Bronchial epithelial cell (primary cell): ENCODE measurements at regions not wholly inside any gene's neighbourhood (a gene's known extent, or its start where the extent isn't known, plus 50 kb on each side); places are given as distances from the start of the nearest gene placed in this dataset.

Source experiments
- DNase-seq: peaks from one replicate; pipeline ENCODE4 v3.0.0-alpha.2; 2010; ENCODE audit warnings: low read depth
- FAIRE-seq: peaks from 2 replicates; lab custom pipeline; 2011; peaks lifted over from hg19 to GRCh38; lab: Jason Lieb, UNC
- H3K27me3 ChIP-seq: 2 replicates; pipeline ENCODE4 v1.5.1; 2011; ENCODE audit warnings: low read length; ENCODE audit not compliant: control insufficient read depth, insufficient read depth
- H3K36me3 ChIP-seq: 2 replicates; pipeline ENCODE4 v1.5.1; 2011; ENCODE audit warnings: low read length; ENCODE audit not compliant: control insufficient read depth, insufficient read depth
- H3K4me3 ChIP-seq: 2 replicates; pipeline ENCODE4 v1.5.1; 2011; ENCODE audit warnings: mild to moderate bottlenecking, low read depth, low read length, control low read depth
- TF ChIP-seq, protein P1 (sequence below): IDR thresholded peaks from 2 replicates; pipeline ENCODE4 v1.5.1; 2011; ENCODE audit warnings: mild to moderate bottlenecking, moderate library complexity, low read length, control low read depth, inconsistent platforms; ENCODE audit not compliant: insufficient read depth, severe bottlenecking

DNA sequence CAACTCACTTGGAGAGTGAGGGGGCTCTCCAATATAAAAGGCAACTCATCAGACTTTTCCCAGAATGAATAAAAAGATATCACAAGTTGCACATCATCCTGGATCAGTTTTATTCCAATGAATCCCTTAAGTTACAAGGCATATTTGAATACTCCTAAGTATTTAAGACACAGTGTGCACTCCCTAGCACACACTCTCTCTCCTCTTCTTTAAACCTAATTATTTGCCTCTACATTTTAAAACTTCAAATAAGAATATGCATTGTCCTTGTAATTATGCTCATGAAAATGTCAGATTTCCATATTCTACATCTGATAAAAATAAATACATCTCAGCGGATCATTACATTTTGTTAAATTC, 273.6 kb downstream of the ADGB start:
- DNase-seq, result no peak
- Histone ChIP-seq H3K27me3 (no peaks in the 10 kb centered on the region), H3K36me3 (no peaks in the 10 kb centered on the region), H3K4me3 (no peak overlapping the region)
- FAIRE-seq, result no peak
- TF ChIP-seq, protein P1, sequence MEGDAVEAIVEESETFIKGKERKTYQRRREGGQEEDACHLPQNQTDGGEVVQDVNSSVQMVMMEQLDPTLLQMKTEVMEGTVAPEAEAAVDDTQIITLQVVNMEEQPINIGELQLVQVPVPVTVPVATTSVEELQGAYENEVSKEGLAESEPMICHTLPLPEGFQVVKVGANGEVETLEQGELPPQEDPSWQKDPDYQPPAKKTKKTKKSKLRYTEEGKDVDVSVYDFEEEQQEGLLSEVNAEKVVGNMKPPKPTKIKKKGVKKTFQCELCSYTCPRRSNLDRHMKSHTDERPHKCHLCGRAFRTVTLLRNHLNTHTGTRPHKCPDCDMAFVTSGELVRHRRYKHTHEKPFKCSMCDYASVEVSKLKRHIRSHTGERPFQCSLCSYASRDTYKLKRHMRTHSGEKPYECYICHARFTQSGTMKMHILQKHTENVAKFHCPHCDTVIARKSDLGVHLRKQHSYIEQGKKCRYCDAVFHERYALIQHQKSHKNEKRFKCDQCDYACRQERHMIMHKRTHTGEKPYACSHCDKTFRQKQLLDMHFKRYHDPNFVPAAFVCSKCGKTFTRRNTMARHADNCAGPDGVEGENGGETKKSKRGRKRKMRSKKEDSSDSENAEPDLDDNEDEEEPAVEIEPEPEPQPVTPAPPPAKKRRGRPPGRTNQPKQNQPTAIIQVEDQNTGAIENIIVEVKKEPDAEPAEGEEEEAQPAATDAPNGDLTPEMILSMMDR, result no peak

DNA sequence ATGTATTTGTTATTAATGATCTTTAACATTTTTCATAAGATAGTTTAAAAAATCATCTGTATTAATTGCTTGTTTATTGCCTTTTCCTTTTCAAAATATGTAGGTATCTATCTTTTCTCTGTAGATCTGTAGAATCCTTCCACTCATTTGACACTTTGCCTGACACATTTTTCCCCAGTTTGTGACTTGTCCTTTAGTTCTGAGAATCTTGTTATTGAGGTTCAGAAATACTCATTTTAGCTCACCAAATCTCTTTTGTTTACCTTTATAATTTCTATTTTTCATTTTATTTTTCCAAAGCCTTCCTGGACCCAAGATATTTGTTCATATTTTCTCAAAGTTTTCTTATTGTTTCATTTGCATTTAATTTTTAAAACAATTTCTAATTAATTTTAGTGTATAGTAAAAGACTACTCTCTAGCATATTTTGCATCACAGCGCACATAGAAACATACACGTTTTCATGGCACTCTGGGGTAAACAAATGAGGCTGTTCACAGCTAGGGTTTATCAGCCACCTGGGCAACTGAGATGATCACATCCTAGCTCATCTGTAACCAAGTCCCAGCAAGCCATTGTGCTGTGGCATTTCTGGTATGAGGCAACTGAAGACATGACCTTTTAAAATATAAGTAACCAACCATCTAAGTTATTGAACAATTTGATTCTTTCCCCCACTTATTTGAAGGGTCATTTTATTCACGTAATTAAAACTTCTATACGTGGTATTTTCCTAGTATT, 275.7 kb downstream of the ADGB start:
- no peaks in the 10 kb centered on the region for H3K36me3 ChIP-seq
- TF ChIP-seq, protein P1, result no peak
- H3K4me3 ChIP-seq, result no peak overlapping the region
- no peaks in the 10 kb centered on the region for H3K27me3 ChIP-seq
- no peak for FAIRE-seq
- no peak for DNase-seq

DNA sequence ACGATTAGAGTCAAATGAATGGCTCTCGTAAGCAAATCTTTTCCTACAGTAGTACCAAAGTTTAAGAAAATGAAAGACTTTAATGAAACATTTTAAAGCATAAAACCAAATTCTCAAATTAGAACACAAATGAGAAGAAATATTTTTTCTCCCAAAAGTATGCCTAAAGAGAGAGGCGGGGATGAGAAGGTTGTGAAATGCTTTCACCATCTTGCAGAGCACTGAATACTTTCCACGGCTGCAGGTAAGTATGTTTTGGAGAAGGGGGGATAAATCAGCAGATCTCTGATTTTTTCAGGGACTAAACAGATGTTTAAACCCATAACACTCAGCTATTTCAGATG, 277.1 kb downstream of the ADGB start:
- H3K4me3 ChIP-seq, result no peak overlapping the region
- H3K36me3 ChIP-seq, result no peaks in the 10 kb centered on the region
- TF ChIP-seq, protein P1, result no peak
- FAIRE-seq (no peak), DNase-seq (no peak)
- no peaks in the 10 kb centered on the region for H3K27me3 ChIP-seq

DNA sequence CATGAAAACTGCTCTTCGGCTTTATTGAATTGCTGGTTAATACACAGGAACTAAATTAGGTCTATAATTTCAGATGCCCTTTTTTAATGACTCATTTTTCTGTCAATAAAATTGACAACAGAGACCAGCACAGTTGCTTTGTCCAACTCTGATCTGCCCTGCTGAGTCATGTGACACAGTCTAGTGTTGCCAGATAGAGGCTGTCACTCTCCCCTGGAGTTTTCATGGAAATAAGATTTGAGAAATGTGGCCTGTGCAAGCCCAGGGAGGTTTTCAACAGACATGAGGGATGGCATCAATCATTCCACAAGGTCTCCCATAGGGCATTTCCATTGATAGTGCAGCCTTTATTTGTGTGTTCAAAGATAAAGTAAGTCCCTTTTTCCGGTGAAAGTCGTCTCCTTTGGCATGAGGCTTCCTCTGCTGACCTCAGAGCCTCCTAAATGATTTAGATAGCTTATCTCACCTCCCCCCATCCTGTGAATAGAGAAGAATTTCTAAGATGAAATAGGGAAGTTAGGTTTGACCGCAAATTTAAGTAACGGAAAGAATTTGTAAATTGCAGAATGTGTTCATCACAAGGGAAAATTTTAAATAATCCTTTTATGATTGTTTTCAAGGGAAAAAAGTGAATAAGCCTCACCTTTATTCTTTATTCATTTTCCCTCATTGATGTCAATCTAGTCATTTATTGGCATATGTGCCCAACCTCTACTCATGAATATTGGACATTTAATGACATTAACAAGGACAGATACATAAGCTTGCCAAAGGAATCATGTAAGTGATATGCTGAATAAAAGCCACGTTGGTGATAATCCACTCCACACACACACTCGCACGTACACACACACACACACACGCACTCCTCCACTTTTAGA, 277.7 kb downstream of the ADGB start:
- FAIRE-seq (peak; percentile 55), DNase-seq (no peak)
- no peaks in the 10 kb centered on the region for H3K27me3 ChIP-seq
- no peak overlapping the region for H3K4me3 ChIP-seq
- TF ChIP-seq, protein P1, result no peak
- no peaks in the 10 kb centered on the region for H3K36me3 ChIP-seq

DNA sequence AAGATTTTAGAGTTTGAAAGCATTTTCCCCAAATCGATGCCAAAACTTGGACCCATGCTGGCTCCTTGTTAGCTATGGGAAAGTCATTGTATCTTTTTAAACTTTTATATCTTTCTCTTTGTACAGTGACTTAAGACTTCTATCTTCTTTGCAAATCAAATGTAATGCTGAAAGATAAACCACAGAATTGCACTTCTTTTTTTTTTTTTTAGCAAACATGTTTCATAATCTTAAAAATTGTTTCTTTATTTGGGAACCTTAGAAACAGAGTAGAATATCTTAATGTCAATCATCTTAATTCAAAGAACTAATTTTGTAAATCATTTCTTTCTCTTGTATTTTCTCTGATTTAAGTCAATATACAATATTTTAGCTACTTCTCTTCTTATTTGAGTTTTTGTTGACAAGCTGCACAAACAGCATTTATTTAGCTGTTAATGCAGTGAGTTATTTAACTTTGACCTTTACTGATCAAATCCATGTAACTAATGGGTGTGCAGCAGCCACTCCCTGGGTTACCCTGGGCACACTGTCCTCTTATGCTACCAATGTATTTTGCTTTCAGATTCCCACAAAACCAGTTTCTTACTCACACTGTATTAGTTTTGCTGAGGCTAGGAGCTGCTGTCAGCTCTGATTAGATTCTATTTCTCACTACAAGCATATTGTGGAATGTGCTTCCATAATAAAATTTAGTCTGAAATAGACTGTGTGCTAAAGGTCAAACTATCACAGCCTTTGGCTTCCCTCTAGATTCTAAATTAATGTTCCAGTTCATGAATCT, 279.6 kb downstream of the ADGB start:
- H3K36me3 ChIP-seq, result no peaks in the 10 kb centered on the region
- FAIRE-seq, result peak; percentile 36
- H3K4me3 ChIP-seq, result no peak overlapping the region
- DNase-seq, result peak; percentile 50
- TF ChIP-seq, protein P1, result no peak
- H3K27me3 ChIP-seq, result no peaks in the 10 kb centered on the region
